ENCODE measurements at regions not wholly inside any gene's neighbourhood (a gene's known extent, or its start where the extent isn't known, plus 50 kb on each side); places are given as distances from the start of the nearest gene placed in this dataset.

DNA sequence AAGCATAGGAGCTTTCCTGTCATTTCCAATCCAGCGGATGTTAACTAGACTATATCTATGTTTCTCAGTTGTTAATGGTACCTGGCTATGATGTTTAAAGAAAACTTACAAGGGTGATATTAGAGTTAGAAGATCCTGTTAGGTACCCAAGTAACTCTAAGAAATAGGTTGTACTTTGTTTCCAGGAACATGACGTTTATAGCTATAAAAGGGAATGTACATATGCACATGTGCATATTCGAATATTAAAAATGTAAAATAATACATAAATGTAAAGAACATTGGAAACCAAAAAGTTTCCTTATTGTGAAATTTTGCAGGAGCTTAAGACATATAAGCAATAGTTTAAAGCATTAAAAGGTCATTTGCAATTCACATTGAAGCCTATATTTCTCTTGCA is 247.7 kb upstream of the EDIL3 start:
- DNase-seq (ENCODE audit: insufficient read length, low spot score) (no peak), FAIRE-seq (no peak)
- TF ChIP-seq POLR2A (IDR thresholded peaks at IDR 0.05; ENCODE audit: low read depth, low read length): no peak

DNA sequence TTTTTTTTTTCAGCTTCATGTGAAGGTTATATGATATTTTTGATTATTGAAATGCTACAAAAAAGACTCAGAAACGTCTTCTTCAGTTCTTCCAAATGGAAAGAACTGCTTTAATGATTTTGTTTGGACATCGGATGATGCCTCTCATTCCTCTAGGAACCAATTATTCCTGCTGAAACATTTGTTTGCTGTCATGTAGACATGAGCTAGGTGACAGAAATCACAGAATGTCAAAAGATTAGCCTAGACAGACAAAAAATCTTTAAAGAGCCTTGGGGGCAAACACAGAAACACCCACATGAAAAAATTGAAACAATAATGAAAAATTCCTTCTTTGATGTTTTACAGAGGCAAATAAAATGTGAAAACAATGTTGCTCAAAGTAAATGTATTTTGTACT is 244.2 kb upstream of the EDIL3 start:
- no peak for DNase-seq (ENCODE audit: insufficient read length, low spot score)
- no peak for FAIRE-seq
- TF ChIP-seq POLR2A (IDR thresholded peaks at IDR 0.05; ENCODE audit: low read depth, low read length): no peak

DNA sequence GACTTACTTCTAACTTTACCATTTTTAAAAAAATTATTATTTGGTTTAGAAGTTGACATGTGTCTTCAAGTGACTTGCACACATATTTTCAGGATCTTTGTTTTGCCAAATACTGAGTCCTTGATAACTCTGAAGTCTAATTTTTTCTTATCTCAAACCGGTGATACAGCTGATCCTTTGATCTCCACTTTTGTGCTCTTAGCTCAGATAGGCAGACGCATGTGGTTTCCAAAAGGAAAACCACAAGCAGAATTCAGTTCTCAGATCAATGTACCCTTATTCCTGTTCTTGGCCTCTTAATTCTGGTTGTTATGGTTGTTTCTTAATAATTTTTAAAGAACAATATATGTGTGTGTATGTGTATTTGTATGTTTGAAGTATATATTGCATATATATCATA is 238.3 kb upstream of the EDIL3 start:
- FAIRE-seq (no peak), DNase-seq (ENCODE audit: insufficient read length, low spot score) (no peak)
- no peak for TF ChIP-seq POLR2A (IDR thresholded peaks at IDR 0.05; ENCODE audit: low read depth, low read length)

- no peak for TF ChIP-seq POLR2A (IDR thresholded peaks at IDR 0.05; ENCODE audit: low read depth, low read length)
- DNase-seq (ENCODE audit: insufficient read length, low spot score) (no peak), FAIRE-seq (no peak)
These were observed 237.8 kb upstream of the EDIL3 start for GRCh38 chr5:84622461-84622860.

DNA sequence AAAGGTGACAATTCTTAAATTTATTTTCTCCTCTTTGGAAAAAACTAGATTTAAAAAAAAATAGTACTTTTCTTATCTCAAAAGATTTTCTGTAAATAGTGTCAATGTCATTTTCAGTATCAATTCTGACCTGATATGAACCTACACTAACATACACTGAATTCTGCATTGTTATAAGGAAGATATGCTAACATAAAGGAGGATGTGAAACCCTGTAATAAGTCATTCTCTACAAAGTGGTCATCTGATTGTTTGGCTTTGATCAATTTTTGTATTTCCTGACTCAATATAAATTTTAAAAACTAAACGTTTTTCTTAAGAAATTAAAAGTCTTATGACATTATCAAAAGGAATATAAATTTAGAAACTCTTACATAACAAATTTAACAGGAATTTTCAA is 233.6 kb upstream of the EDIL3 start:
- DNase-seq (ENCODE audit: insufficient read length, low spot score) (no peak), FAIRE-seq (no peak)
- no peak for TF ChIP-seq POLR2A (IDR thresholded peaks at IDR 0.05; ENCODE audit: low read depth, low read length)

DNA sequence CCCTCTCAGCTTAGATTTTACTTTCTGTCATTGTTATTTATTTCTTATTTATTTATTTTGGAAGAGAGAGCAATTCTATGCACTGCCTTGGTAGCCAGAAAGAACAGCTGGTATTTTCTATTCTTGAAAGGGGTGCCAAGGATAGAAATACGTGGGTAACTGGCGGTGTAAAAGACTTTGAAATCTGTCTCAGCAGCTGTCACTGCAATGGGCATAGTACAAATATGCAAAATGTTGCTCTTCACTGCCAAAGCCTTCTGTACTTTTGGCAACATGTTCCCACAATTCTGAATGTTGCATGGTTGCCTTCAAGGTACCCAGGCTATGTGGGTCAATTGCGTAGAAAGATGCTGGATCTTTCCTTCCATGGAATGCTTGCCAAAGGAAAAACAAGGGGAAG is 230.2 kb upstream of the EDIL3 start:
- DNase-seq (ENCODE audit: insufficient read length, low spot score) (no peak), FAIRE-seq (no peak)
- TF ChIP-seq POLR2A (IDR thresholded peaks at IDR 0.05; ENCODE audit: low read depth, low read length): no peak

DNA sequence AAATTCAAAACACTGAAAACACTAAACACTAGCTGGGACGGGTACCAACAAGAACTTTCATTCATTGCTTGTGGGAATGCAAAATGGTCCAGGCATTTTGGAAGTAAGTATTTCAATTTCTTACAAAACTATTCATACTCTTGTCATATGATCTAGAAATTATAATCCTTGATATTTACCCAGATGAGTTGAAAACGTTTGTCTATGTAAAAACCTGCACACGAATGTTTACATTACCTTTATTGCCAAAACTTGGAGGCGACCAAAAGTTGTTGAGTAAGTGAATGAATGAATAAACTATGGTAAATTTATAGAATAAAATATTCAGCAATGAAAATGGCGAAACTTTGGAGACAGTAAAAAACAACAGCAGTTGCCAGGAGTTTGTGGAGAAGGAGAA is 222.1 kb upstream of the EDIL3 start:
- FAIRE-seq: no peak
- DNase-seq (ENCODE audit: insufficient read length, low spot score): no peak
- no peak for TF ChIP-seq POLR2A (IDR thresholded peaks at IDR 0.05; ENCODE audit: low read depth, low read length)

- TF ChIP-seq POLR2A (IDR thresholded peaks at IDR 0.05; ENCODE audit: low read depth, low read length): no peak
- no peak for FAIRE-seq
These were observed 220.6 kb upstream of the EDIL3 start for GRCh38 chr5:84605241-84605640.

GRCh38 chr5:84603568-84604185 is 219.0 kb upstream of the EDIL3 start:
- no peak for TF ChIP-seq POLR2A (IDR thresholded peaks at IDR 0.05; ENCODE audit: low read depth, low read length)
- DNase-seq (ENCODE audit: insufficient read length, low spot score) (no peak), FAIRE-seq (peak; percentile 45)

More at GRCh38 chr5:84605241-84605640, 220.6 kb upstream of the EDIL3 start:
- DNase-seq (ENCODE audit: insufficient read length, low spot score): no peak

DNA sequence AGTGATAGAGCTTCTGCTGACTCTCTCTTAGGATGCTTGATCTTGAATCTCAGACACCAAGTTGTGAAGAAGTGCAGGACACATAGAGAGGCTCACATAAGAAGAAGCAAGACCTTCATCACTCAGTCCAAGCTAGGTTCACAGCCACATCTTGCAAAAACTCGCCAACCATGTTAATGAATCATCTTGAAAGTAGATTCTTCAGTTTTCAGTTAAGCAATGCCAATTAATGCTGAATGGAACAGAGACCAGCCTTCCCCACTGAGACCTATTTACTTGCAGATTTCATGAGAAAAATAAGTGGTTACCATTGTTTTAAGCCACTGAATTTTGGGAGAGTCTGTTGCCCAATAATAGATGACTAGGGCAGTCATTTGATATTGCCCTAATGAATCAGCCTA is 217.7 kb upstream of the EDIL3 start:
- no peak for FAIRE-seq
- no peak for TF ChIP-seq POLR2A (IDR thresholded peaks at IDR 0.05; ENCODE audit: low read depth, low read length)

GRCh38 chr5:84599964-84600363 is 215.3 kb upstream of the EDIL3 start:
- DNase-seq (ENCODE audit: insufficient read length, low spot score): no peak
- no peak for FAIRE-seq
- no peak for TF ChIP-seq POLR2A (IDR thresholded peaks at IDR 0.05; ENCODE audit: low read depth, low read length)

More for the DNA sequence above, 217.7 kb upstream of the EDIL3 start:
- no peak for DNase-seq (ENCODE audit: insufficient read length, low spot score)

- no peak for TF ChIP-seq POLR2A (IDR thresholded peaks at IDR 0.05; ENCODE audit: low read depth, low read length)
- FAIRE-seq: no peak
- no peak for DNase-seq (ENCODE audit: insufficient read length, low spot score)
These were observed 213.2 kb upstream of the EDIL3 start for GRCh38 chr5:84597904-84598303.

- FAIRE-seq: no peak
- no peak for TF ChIP-seq POLR2A (IDR thresholded peaks at IDR 0.05; ENCODE audit: low read depth, low read length)
These were observed 205.9 kb upstream of the EDIL3 start for GRCh38 chr5:84590629-84591028.

DNA sequence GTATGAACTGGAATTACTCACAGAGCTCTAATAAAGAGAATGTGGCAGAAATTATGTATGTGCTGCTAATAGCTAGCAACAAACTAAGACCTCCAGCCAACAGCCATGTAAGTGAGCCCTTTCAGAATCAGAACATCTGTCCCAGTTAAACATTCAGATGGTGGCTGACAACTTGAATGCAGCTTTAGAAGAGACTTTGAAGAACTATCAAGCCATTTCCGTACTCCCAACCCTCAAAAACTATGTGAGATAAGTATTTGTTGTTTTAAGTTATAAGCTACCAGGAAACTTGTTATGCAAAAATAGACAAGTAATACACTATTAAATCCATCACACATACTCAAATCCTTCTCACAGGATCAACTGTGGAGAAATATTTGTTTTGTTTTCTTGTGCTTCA is 205.2 kb upstream of the EDIL3 start:
- FAIRE-seq: no peak
- no peak for TF ChIP-seq POLR2A (IDR thresholded peaks at IDR 0.05; ENCODE audit: low read depth, low read length)
- DNase-seq (ENCODE audit: insufficient read length, low spot score): no peak

More at GRCh38 chr5:84590629-84591028, 205.9 kb upstream of the EDIL3 start:
- DNase-seq (ENCODE audit: insufficient read length, low spot score): no peak

GRCh38 chr5:84585218-84585617 is 200.5 kb upstream of the EDIL3 start:
- FAIRE-seq (no peak), DNase-seq (ENCODE audit: insufficient read length, low spot score) (no peak)
- TF ChIP-seq POLR2A (IDR thresholded peaks at IDR 0.05; ENCODE audit: low read depth, low read length): no peak

DNA sequence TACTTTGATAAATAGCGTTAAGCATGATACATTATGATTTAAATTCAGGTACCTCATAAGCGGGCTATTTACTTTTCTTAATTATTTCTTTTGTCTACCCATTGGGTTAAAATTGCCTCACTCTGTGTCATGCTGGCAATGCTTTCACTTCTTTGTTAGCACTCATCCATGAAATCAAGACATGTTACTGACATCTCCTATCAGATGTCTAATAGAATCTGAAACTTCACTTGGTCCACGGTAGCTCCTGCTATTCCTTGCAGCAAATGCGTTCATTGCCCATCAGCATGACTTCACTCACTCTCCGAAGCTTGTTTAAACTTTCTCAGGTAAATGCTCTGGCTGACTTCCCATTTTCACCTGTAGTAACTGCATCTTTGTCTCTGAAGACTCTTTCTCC is 193.5 kb upstream of the EDIL3 start:
- DNase-seq (ENCODE audit: insufficient read length, low spot score) (no peak), FAIRE-seq (no peak)
- TF ChIP-seq POLR2A (IDR thresholded peaks at IDR 0.05; ENCODE audit: low read depth, low read length): no peak

Data from H54 (cell line).